IMR-90 (cell line): ENCODE measurements at regions not wholly inside any gene's neighbourhood (a gene's known extent, or its start where the extent isn't known, plus 50 kb on each side); places are given as distances from the start of the nearest gene placed in this dataset.

Experiments used
- ATAC-seq: fragments of 200-7000 bp; cut with Tn5 transposase; 2 replicates; pipeline ENCODE4 v1.9.1; 2020; ENCODE audit warnings: low read depth, mild to moderate bottlenecking, moderate library complexity
- BruUV-seq: library from RNA; stranded (reverse); fragments of 400-500 nt; replicated peaks from 2 replicates; lab custom pipeline; 2021; lab: Mats Ljungman, UMichigan
- CTCF ChIA-PET: fragments of 300-600 bp; formaldehyde crosslinking; extraction: SDS; loops from one replicate; lab custom pipeline; 2021; ENCODE audit warnings: antibody characterized with exemption; lab: Yijun Ruan, JAX
- POLR2A ChIA-PET: fragments of 300-600 bp; sonication (Branson Sonifier 250); formaldehyde crosslinking; loops from one replicate; lab custom pipeline; 2022; ENCODE audit warnings: antibody characterized with exemption; ENCODE audit not compliant: unreplicated experiment; lab: Charles Lee
- DNase-seq: peaks from one replicate; pipeline ENCODE4 v3.0.0; 2013
- H2AFZ ChIP-seq: replicated peaks from 2 replicates; pipeline ENCODE3; 2013; ENCODE audit warnings: low read length, mild to moderate bottlenecking; ENCODE audit not compliant: poor library complexity
- H2AK5ac ChIP-seq: 2 replicates; pipeline ENCODE4 v1.6.1; 2013; ENCODE audit warnings: low read depth, low read length, inconsistent platforms
- H2AK9ac ChIP-seq: replicated peaks from 2 replicates; pipeline ENCODE3; 2013; ENCODE audit warnings: mild to moderate bottlenecking, low read depth, low read length, moderate library complexity; ENCODE audit not compliant: poor library complexity
- H2BK120ac ChIP-seq: 2 replicates; pipeline ENCODE4 v1.6.1; 2013; ENCODE audit warnings: low read depth, low read length, inconsistent platforms
- H2BK15ac ChIP-seq: 3 replicates; pipeline ENCODE4 v1.6.1; 2013; ENCODE audit warnings: low read depth, low read length, inconsistent platforms
- H2BK20ac ChIP-seq: 2 replicates; pipeline ENCODE4 v1.6.1; 2013; ENCODE audit warnings: low read depth, mild to moderate bottlenecking, inconsistent platforms, low read length, moderate library complexity
- H2BK5ac ChIP-seq: 2 replicates; pipeline ENCODE4 v1.6.1; 2013; ENCODE audit warnings: mild to moderate bottlenecking, low read depth, low read length, inconsistent platforms; ENCODE audit not compliant: poor library complexity, severe bottlenecking
- H3K14ac ChIP-seq: replicated peaks from 2 replicates; pipeline ENCODE4 v1.6.1; 2013; ENCODE audit warnings: low read depth, low read length, inconsistent platforms
- H3K18ac ChIP-seq: 2 replicates; pipeline ENCODE4 v1.6.1; 2013; ENCODE audit warnings: low read depth, low read length, control low read depth
- H3K23ac ChIP-seq: 2 replicates; pipeline ENCODE4 v1.6.1; 2013; ENCODE audit warnings: low read depth, low read length, inconsistent platforms
- H3K27ac ChIP-seq: 2 replicates; pipeline ENCODE4 v1.5.1; 2013; ENCODE audit warnings: mild to moderate bottlenecking, control low read depth, low read length; ENCODE audit not compliant: insufficient read depth
- H3K27me3 ChIP-seq: 2 replicates; pipeline ENCODE4 v1.6.1; 2013; ENCODE audit warnings: low read length; ENCODE audit not compliant: control insufficient read depth, insufficient read depth
- H3K36me3 ChIP-seq: 2 replicates; pipeline ENCODE4 v1.6.1; 2013; ENCODE audit warnings: low read length, mixed read lengths; ENCODE audit not compliant: control insufficient read depth, insufficient read depth
- H3K4ac ChIP-seq: 2 replicates; pipeline ENCODE4 v1.6.1; 2013; ENCODE audit warnings: low read depth, low read length, inconsistent platforms
- H3K4me1 ChIP-seq: 2 replicates; pipeline ENCODE4 v1.6.1; 2013; ENCODE audit warnings: low read length, mixed read lengths; ENCODE audit not compliant: control insufficient read depth, insufficient read depth
- H3K4me2 ChIP-seq: 2 replicates; pipeline ENCODE4 v1.6.1; 2013; ENCODE audit warnings: low read depth, mild to moderate bottlenecking, control low read depth, low read length, moderate library complexity
- H3K4me3 ChIP-seq: 2 replicates; pipeline ENCODE4 v1.5.1; 2013; ENCODE audit warnings: low read depth, mild to moderate bottlenecking, control low read depth, low read length, moderate library complexity; ENCODE audit not compliant: insufficient read depth
- H3K56ac ChIP-seq: 2 replicates; pipeline ENCODE4 v1.6.1; 2013; ENCODE audit warnings: low read length, inconsistent platforms; ENCODE audit not compliant: insufficient read depth; ENCODE audit errors: extremely low read depth
- H3K79me1 ChIP-seq, 2 experiments: 2 replicates each; pipeline ENCODE4 v1.6.1; 2013; ENCODE audit warnings: low read length in 2 of 2, inconsistent platforms in 1 of 2, low read depth in 1 of 2
- H3K9ac ChIP-seq: 2 replicates; pipeline ENCODE4 v1.6.1; 2013; ENCODE audit warnings: low read depth, low read length, control low read depth
- H3K9me1 ChIP-seq: 2 replicates; pipeline ENCODE4 v1.6.1; 2013; ENCODE audit warnings: low read length, inconsistent platforms; ENCODE audit not compliant: insufficient read depth
- H3K9me3 ChIP-seq: 2 replicates; pipeline ENCODE4 v1.6.1; 2013; ENCODE audit warnings: low read length; ENCODE audit not compliant: control insufficient read depth, insufficient read depth
- H4K20me1 ChIP-seq: 2 replicates; pipeline ENCODE4 v1.6.1; 2013; ENCODE audit warnings: low read length, inconsistent platforms; ENCODE audit not compliant: insufficient read depth
- H4K5ac ChIP-seq: 2 replicates; pipeline ENCODE4 v1.6.1; 2013; ENCODE audit warnings: mild to moderate bottlenecking, low read depth, low read length, control low read depth
- H4K8ac ChIP-seq, 2 experiments: 2 replicates each; pipeline ENCODE4 v1.6.1; 2013; ENCODE audit warnings: low read depth in 2 of 2, low read length in 2 of 2, control low read depth in 1 of 2, inconsistent platforms in 1 of 2
- H4K91ac ChIP-seq: 2 replicates; pipeline ENCODE4 v1.6.1; 2013; ENCODE audit warnings: low read depth, low read length, inconsistent platforms; ENCODE audit not compliant: insufficient read depth
- BHLHE40 ChIP-seq: fragments of 150-350 bp; IDR thresholded peaks from 2 replicates; pipeline ENCODE4 v1.6.1; 2016; ENCODE audit warnings: mild to moderate bottlenecking, low read depth, low read length
- FOS ChIP-seq: fragments of 150-350 bp; IDR thresholded peaks from 2 replicates; pipeline ENCODE4 v1.6.1; 2016; ENCODE audit warnings: low read depth, low read length
- MAFK ChIP-seq: IDR thresholded peaks from 2 replicates; pipeline ENCODE4 v1.6.1; 2012; ENCODE audit warnings: low read depth, low read length, improper control_type of control experiment
- NFE2L2 ChIP-seq: fragments of 150-350 bp; IDR thresholded peaks from 2 replicates; pipeline ENCODE4 v1.6.1; 2016; ENCODE audit warnings: low read depth, mild to moderate bottlenecking, low read length
- RAD21 ChIP-seq: IDR thresholded peaks from 2 replicates; pipeline ENCODE4 v1.6.1; 2012; ENCODE audit warnings: low read length, improper control_type of control experiment
- RFX5 ChIP-seq: IDR thresholded peaks from 2 replicates; pipeline ENCODE4 v1.8.0; 2012; ENCODE audit warnings: low read depth, mild to moderate bottlenecking, low read length, moderate library complexity
- dilution Hi-C: fragments of 300-500 bp; cut with HindIII; formaldehyde crosslinking; loops from one replicate; pipeline ENCODE4 v1.14.3; 2018; ENCODE audit warnings: low sequenced_read_pairs; ENCODE audit not compliant: unreplicated experiment
- in situ Hi-C: fragments of 300-500 bp; cut with MboI; formaldehyde crosslinking; loops from 3 replicates; pipeline ENCODE4 v1.14.3; 2019; ENCODE audit warnings: low sequenced_read_pairs, inconsistent platforms, mixed read lengths
- intact Hi-C: fragments of 100-400 bp; cut with micrococcal nuclease; formaldehyde crosslinking; loops from 2 replicates; pipeline ENCODE4 v1.10.0; 2022

- peak overlapping the region; percentile 85 for H3K4ac ChIP-seq
- in situ Hi-C loops (no loop called here), intact Hi-C loops (no loop called here), dilution Hi-C loops (no loop called here)
- H2BK5ac ChIP-seq: peak overlapping the region; percentile 81
- H3K79me1 ChIP-seq: no peaks in the 10 kb centered on the region
- no peaks in the 10 kb centered on the region for H3K27me3 ChIP-seq
- H3K4me3 ChIP-seq: no peak overlapping the region
- H4K20me1 ChIP-seq: no peaks in the 10 kb centered on the region; the same call in 1 of the 2 replicates
- peaks cover 7% of the 10 kb centered on the region for H3K9me1 ChIP-seq
- H3K4me2 ChIP-seq: no peak overlapping the region
- peak overlapping the region; percentile 51 for H3K27ac ChIP-seq
- H2AK9ac ChIP-seq: no peak overlapping the region
- ATAC-seq (no peak), DNase-seq (no peak)
- H4K5ac ChIP-seq: no peak overlapping the region; the same call in 1 of the 2 replicates
- H3K9me3 ChIP-seq: no peaks in the 10 kb centered on the region
- H2BK20ac ChIP-seq: peak overlapping the region; percentile 30; the same call in 1 of the 2 replicates
- peak overlapping the region; percentile 78 for H2BK120ac ChIP-seq
- H4K91ac ChIP-seq: peak overlapping the region; percentile 56
- peak overlapping the region; percentile 11; the same call in 1 of the 2 replicates for H3K23ac ChIP-seq
- TF ChIP-seq BHLHE40 (no peak), RFX5 (no peak), MAFK (peak; percentile 68), FOS (no peak), RAD21 (no peak), NFE2L2 (no peak)
- peaks cover 5% of the 10 kb centered on the region for H3K4me1 ChIP-seq
- CTCF ChIA-PET: no interaction called here
- no peaks in the 10 kb centered on the region for H3K36me3 ChIP-seq
- H3K18ac ChIP-seq: peak overlapping the region; percentile 60; the same call in 1 of the 2 replicates
- POLR2A ChIA-PET: no interaction called here
- peak overlapping the region; percentile 41 to 56 for H4K8ac ChIP-seq
- no peak overlapping the region for H2AFZ ChIP-seq
- H2BK15ac ChIP-seq: peak overlapping the region; percentile 67
- H3K56ac ChIP-seq: no peak overlapping the region
- peak overlapping the region; percentile 89 for H2AK5ac ChIP-seq
- peak overlapping the region; percentile 84 for H3K14ac ChIP-seq
- BruUV-seq: no TSS peak
- H3K9ac ChIP-seq: no peak overlapping the region
Measured at GRCh38 chr5:96573513-96573894, 88.7 kb upstream of the CAST start.
